GM12874 (cell line): ENCODE measurements at regions not wholly inside any gene's neighbourhood (a gene's known extent, or its start where the extent isn't known, plus 50 kb on each side); places are given as distances from the start of the nearest gene placed in this dataset.

Experiments
- TF ChIP-seq, protein P1 (sequence below): IDR thresholded peaks from 2 replicates; pipeline ENCODE4 v1.5.1; 2011; ENCODE audit warnings: low read depth, mild to moderate bottlenecking, control low read depth, low read length, moderate library complexity; ENCODE audit not compliant: insufficient read depth

DNA sequence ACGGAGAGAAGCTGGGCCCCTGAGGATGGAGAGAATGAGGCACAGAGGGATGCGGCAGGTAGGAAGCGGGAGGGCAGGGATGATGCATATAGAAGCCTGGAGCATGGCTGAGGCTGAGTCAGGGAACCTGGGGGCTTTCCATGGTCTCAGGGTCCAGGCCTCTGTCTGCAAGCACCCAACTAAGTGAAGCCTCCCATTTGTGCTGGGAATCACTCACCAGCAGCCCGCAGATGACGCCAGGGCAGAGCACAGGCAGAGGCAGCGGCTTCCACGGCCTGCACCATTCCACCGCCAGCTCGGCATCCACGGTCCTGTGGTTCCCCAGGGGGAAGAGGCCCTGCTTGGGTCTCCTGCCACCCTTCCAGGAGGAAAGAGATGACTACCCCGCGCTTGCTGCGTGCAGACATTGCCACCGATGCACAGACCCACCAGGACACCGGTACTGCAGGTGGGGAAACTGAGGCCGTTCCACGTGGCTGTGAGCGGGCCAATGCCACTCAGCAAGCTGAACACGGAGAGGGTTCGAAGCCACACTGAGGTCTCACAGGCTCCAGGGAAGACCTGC is 75.5 kb downstream of the NCOR2 start:
- TF ChIP-seq, protein P1, sequence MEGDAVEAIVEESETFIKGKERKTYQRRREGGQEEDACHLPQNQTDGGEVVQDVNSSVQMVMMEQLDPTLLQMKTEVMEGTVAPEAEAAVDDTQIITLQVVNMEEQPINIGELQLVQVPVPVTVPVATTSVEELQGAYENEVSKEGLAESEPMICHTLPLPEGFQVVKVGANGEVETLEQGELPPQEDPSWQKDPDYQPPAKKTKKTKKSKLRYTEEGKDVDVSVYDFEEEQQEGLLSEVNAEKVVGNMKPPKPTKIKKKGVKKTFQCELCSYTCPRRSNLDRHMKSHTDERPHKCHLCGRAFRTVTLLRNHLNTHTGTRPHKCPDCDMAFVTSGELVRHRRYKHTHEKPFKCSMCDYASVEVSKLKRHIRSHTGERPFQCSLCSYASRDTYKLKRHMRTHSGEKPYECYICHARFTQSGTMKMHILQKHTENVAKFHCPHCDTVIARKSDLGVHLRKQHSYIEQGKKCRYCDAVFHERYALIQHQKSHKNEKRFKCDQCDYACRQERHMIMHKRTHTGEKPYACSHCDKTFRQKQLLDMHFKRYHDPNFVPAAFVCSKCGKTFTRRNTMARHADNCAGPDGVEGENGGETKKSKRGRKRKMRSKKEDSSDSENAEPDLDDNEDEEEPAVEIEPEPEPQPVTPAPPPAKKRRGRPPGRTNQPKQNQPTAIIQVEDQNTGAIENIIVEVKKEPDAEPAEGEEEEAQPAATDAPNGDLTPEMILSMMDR = no peak

DNA sequence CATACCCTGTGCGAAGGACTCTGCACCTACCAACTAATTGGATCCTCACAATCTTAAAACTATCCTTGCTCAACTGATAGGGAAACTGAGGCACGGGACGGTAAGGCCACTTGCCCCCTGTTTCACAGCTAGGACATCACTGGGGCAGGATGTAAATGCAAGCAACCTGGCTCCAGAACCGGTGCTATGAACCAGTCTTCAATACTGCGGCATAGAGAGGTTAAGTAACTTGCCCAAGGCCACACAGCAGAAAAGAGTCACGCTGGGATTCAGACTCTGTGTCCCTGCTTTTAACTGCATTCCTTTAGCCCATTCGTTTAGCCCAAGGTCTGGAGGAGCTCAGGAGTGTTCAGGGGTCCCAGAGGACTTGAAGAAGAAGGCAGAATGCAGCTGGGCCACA is 76.1 kb downstream of the NCOR2 start:
- TF ChIP-seq, protein P1 = no peak

DNA sequence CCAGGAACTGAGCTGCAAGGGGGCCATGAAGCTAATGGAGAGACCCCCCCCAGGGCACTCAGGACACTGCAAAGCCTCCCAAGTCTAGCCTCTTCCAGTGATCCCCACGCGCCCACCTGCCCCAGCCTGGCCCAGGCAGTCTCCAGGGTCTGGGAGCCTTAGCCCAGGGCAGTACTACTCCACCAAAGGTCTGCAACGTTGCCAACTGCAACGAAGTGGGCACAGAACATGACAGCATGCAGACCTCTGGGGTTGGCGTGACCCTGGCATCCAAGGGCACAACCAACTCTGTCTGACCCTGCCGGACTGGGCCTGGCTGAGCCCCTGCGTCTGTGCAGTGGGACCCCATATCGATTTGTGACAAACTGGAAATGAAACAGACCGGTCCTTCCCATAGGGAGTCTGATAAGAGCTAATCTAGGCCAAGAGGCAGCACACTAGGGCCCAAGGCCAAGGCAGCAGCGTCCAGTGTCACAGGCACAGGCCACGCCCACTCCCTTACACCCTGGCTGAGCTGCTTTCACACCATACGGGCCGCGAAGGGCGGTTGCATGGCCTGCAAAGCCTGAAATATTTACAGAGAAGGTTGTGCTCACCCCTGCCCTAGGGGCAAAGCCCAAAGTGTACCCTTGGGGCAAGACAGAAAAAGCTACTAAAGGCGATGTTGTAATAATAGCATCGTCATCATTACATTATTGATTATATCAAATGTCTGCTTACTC is 76.7 kb downstream of the NCOR2 start:
- TF ChIP-seq, protein P1 = no peak

DNA sequence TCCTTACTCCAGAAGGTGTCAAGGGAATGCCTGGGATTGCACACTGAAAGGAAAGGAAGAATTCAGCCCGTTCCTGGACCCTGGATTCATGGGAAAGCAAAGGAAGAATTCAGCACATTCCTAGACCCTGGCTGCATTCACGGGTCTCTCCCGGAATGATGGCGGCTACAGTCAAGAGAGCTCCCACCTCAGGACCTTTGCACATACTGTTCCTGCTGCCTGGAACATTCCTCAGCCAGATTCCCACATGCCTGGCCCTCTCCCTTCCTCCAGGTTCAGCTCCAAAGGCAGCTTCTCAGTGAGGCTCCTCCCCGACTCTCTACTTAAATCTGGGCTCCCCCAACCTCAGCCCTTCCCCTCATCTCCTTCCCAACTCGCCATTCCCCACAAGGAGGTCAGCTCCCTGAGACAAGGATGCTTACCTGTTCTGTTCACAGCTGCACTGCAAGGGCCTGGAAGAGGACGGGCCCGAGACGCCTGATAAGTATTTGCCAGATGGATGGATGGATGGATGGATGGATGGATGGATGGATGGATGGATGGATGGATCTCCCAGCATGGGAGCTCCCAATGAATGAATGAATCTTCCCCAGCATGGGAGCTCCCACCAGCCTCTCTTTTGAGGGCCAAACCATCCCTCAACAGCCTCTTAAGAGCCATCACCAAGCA is 77.4 kb downstream of the NCOR2 start:
- TF ChIP-seq, protein P1 = no peak

DNA sequence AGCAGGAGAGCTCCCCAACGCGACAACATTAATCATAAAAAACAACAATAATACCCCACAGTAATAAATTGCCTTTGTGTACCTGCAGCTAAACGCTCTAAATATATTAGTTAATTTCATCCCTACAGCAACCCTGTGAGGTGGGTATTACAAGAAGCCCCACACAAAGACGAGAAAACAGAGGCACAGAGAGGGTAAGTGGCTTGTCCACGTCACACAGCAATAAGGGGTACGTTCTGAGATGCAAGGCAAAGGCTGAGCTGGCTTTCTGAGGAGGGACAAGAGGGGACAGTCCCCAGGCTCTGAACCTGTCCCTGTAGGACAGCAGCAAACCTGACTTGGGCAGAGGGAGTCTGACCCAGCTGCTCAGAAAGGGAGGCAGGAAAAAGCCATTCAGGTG is 78.2 kb downstream of the NCOR2 start:
- TF ChIP-seq, protein P1 = no peak

DNA sequence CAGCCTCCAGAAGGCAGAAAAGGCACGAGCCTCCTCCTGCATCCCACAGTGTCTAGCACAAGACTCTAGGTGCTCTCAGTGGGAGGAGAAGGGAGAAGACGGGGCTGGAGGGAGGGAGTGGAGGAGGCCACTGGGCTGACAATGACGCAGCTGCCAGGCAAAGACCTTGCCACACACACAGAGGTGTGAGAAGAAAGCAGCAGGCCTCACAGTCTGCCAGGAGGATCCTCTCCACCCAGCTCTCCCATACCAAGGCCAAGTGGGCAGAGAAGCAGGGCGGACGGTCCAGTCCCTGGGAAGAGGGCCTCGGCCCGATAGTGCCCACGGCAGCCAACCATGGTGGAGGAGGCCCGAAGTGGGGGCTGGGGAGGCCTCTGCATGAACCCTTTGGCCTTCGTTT is 78.9 kb downstream of the NCOR2 start:
- TF ChIP-seq, protein P1 = no peak

DNA sequence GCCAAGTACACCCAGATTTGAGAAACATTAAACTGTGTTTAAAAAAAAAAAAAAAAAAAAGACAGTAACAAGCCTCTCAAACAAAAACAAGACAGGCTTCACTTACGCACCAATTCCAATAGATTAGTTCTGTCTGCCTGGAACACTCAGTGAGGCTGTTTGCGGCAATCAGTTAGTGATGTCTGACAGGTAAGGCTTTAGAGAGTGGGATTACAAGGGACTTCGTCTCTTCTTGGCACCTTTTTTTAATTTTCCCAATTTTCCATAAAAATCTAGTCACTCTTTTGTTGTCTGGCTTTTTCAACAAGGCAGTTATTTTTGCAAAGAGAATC is 79.6 kb downstream of the NCOR2 start:
- TF ChIP-seq, protein P1 = no peak
